ENCODE measurements at regions not wholly inside any gene's neighbourhood (a gene's known extent, or its start where the extent isn't known, plus 50 kb on each side); places are given as distances from the start of the nearest gene placed in this dataset.

GRCh38 chr2:84052913-84053312 is 406.2 kb downstream of the SUCLG1 start:
- Histone ChIP-seq H3K27ac (ENCODE audit: low read depth in 2 of 2, low read length in 2 of 2) (no peak overlapping the region), H3K36me3 (ENCODE audit: control insufficient read depth in 2 of 3, insufficient read depth in 3 of 3, low read length in 3 of 3) (no peaks in the 10 kb centered on the region), H3K9ac (ENCODE audit: low read length in 3 of 3) (no peak overlapping the region), H3K4me1 (ENCODE audit: control insufficient read depth in 2 of 3, insufficient read depth in 2 of 3, low read depth in 1 of 3, low read length in 3 of 3) (no peaks in the 10 kb centered on the region), H3K27me3 (ENCODE audit: control insufficient read depth, insufficient read depth, low read length) (no peaks in the 10 kb centered on the region), H3K4me3 (ENCODE audit: low read length in 3 of 3) (no peak overlapping the region), H3K9me3 (ENCODE audit: control insufficient read depth in 2 of 3, insufficient read depth in 1 of 3, low read length in 3 of 3) (no peaks in the 10 kb centered on the region)
- no peak for FAIRE-seq
- intact Hi-C loops (cut with DNase I): no loop called here
- DNase-seq: no peak
- TF ChIP-seq CTCF (IDR thresholded peaks at IDR 0.05; ENCODE audit: borderline replicate concordance, extremely low read depth, insufficient read depth): no peak

- TF ChIP-seq CTCF (IDR thresholded peaks at IDR 0.05; ENCODE audit: borderline replicate concordance, extremely low read depth, insufficient read depth): no peak
- no peak for DNase-seq
- intact Hi-C loops (cut with DNase I): no loop called here
- Histone ChIP-seq H3K9me3 (ENCODE audit: control insufficient read depth in 2 of 3, insufficient read depth in 1 of 3, low read length in 3 of 3) (no peaks in the 10 kb centered on the region), H3K4me3 (ENCODE audit: low read length in 3 of 3) (no peak overlapping the region), H3K27me3 (ENCODE audit: control insufficient read depth, insufficient read depth, low read length) (no peaks in the 10 kb centered on the region), H3K36me3 (ENCODE audit: control insufficient read depth in 2 of 3, insufficient read depth in 3 of 3, low read length in 3 of 3) (no peaks in the 10 kb centered on the region), H3K4me1 (ENCODE audit: control insufficient read depth in 2 of 3, insufficient read depth in 2 of 3, low read depth in 1 of 3, low read length in 3 of 3) (no peaks in the 10 kb centered on the region), H3K27ac (ENCODE audit: low read depth in 2 of 2, low read length in 2 of 2) (no peak overlapping the region), H3K9ac (ENCODE audit: low read length in 3 of 3) (no peak overlapping the region)
- FAIRE-seq: no peak
Measured at GRCh38 chr2:84052043-84052442, 407.0 kb downstream of the SUCLG1 start.

GRCh38 chr2:84048964-84049363 is 410.1 kb downstream of the SUCLG1 start:
- DNase-seq: no peak
- no peak overlapping the region for H3K4me3 ChIP-seq (ENCODE audit: low read length in 3 of 3)
- no peak for TF ChIP-seq CTCF (IDR thresholded peaks at IDR 0.05; ENCODE audit: borderline replicate concordance, extremely low read depth, insufficient read depth)
- no peaks in the 10 kb centered on the region for H3K4me1 ChIP-seq (ENCODE audit: control insufficient read depth in 2 of 3, insufficient read depth in 2 of 3, low read depth in 1 of 3, low read length in 3 of 3)
- FAIRE-seq: no peak
- H3K27ac ChIP-seq (ENCODE audit: low read depth in 2 of 2, low read length in 2 of 2): no peak overlapping the region
- H3K27me3 ChIP-seq (ENCODE audit: control insufficient read depth, insufficient read depth, low read length): no peaks in the 10 kb centered on the region
- intact Hi-C loops (cut with DNase I): no loop called here
- no peaks in the 10 kb centered on the region for H3K36me3 ChIP-seq (ENCODE audit: control insufficient read depth in 2 of 3, insufficient read depth in 3 of 3, low read length in 3 of 3)
- H3K9ac ChIP-seq (ENCODE audit: low read length in 3 of 3): no peak overlapping the region
- no peaks in the 10 kb centered on the region for H3K9me3 ChIP-seq (ENCODE audit: control insufficient read depth in 2 of 3, insufficient read depth in 1 of 3, low read length in 3 of 3)

GRCh38 chr2:84041506-84041905 is 417.6 kb downstream of the SUCLG1 start:
- Histone ChIP-seq H3K9me3 (ENCODE audit: control insufficient read depth in 2 of 3, insufficient read depth in 1 of 3, low read length in 3 of 3) (no peaks in the 10 kb centered on the region), H3K27me3 (ENCODE audit: control insufficient read depth, insufficient read depth, low read length) (no peaks in the 10 kb centered on the region), H3K27ac (ENCODE audit: low read depth in 2 of 2, low read length in 2 of 2) (no peak overlapping the region), H3K4me3 (ENCODE audit: low read length in 3 of 3) (no peak overlapping the region), H3K36me3 (ENCODE audit: control insufficient read depth in 2 of 3, insufficient read depth in 3 of 3, low read length in 3 of 3) (no peaks in the 10 kb centered on the region), H3K9ac (ENCODE audit: low read length in 3 of 3) (no peak overlapping the region), H3K4me1 (ENCODE audit: control insufficient read depth in 2 of 3, insufficient read depth in 2 of 3, low read depth in 1 of 3, low read length in 3 of 3) (no peaks in the 10 kb centered on the region)
- no peak for DNase-seq
- intact Hi-C loops (cut with DNase I): no loop called here
- no peak for FAIRE-seq
- TF ChIP-seq CTCF (IDR thresholded peaks at IDR 0.05; ENCODE audit: borderline replicate concordance, extremely low read depth, insufficient read depth): no peak
